ENCODE measurements at regions not wholly inside any gene's neighbourhood (a gene's known extent, or its start where the extent isn't known, plus 50 kb on each side); places are given as distances from the start of the nearest gene placed in this dataset.

GRCh38 chr20:60800185-60800584 is 451.9 kb upstream of the CDH4 start:
- H3K4me3 Mint-ChIP-seq (ENCODE audit: unreplicated experiment) = no peak overlapping the region
- no peaks in the 10 kb centered on the region for H3K36me3 Mint-ChIP-seq (ENCODE audit: insufficient read depth, unreplicated experiment)
- intact Hi-C loops (cut with micrococcal nuclease) = no loop called here
- ChIA-PET CTCF (no interaction called here), POLR2A (no interaction called here)
- no peaks in the 10 kb centered on the region for H3K9me3 Mint-ChIP-seq (ENCODE audit: unreplicated experiment)
- no peak overlapping the region for H3K27ac Mint-ChIP-seq (ENCODE audit: low read depth, unreplicated experiment)
- H3K4me1 Mint-ChIP-seq (ENCODE audit: insufficient read depth, unreplicated experiment) = no peaks in the 10 kb centered on the region
- BruUV-seq (replicated peaks) = no TSS peak
- H3K27me3 Mint-ChIP-seq (ENCODE audit: insufficient read depth, unreplicated experiment) = peaks cover 86% of the 10 kb centered on the region
- no peak for DNase-seq (ENCODE audit: unreplicated experiment)
- TF ChIP-seq CTCF (IDR thresholded peaks at IDR 0.05; ENCODE audit: unreplicated experiment) = no peak

GRCh38 chr20:60802676-60803075 is 449.4 kb upstream of the CDH4 start:
- BruUV-seq (replicated peaks) = no TSS peak
- ChIA-PET POLR2A (no interaction called here), CTCF (interaction anchor here (0.6 kb wide), 1 partner anchor 314 kb away, joined by 3 read pairs; no protein-coding TSS in a partner anchor)
- no peak for DNase-seq (ENCODE audit: unreplicated experiment)
- Mint-ChIP-seq H3K27me3 (ENCODE audit: insufficient read depth, unreplicated experiment) (peaks cover 77% of the 10 kb centered on the region), H3K36me3 (ENCODE audit: insufficient read depth, unreplicated experiment) (no peaks in the 10 kb centered on the region), H3K27ac (ENCODE audit: low read depth, unreplicated experiment) (no peak overlapping the region), H3K4me1 (ENCODE audit: insufficient read depth, unreplicated experiment) (no peaks in the 10 kb centered on the region), H3K4me3 (ENCODE audit: unreplicated experiment) (no peak overlapping the region), H3K9me3 (ENCODE audit: unreplicated experiment) (no peaks in the 10 kb centered on the region)
- TF ChIP-seq CTCF (IDR thresholded peaks at IDR 0.05; ENCODE audit: unreplicated experiment) = no peak
- intact Hi-C loops (cut with micrococcal nuclease) = no loop called here

- BruUV-seq (replicated peaks) = no TSS peak
- no peak for TF ChIP-seq CTCF (IDR thresholded peaks at IDR 0.05; ENCODE audit: unreplicated experiment)
- DNase-seq (ENCODE audit: unreplicated experiment) = no peak
- intact Hi-C loops (cut with micrococcal nuclease) = no loop called here
- no peak overlapping the region for H3K27ac Mint-ChIP-seq (ENCODE audit: low read depth, unreplicated experiment)
- no peaks in the 10 kb centered on the region for H3K36me3 Mint-ChIP-seq (ENCODE audit: insufficient read depth, unreplicated experiment)
- H3K27me3 Mint-ChIP-seq (ENCODE audit: insufficient read depth, unreplicated experiment) = peaks cover 70% of the 10 kb centered on the region
- no peaks in the 10 kb centered on the region for H3K9me3 Mint-ChIP-seq (ENCODE audit: unreplicated experiment)
- H3K4me1 Mint-ChIP-seq (ENCODE audit: insufficient read depth, unreplicated experiment) = no peaks in the 10 kb centered on the region
- ChIA-PET POLR2A (no interaction called here), CTCF (interaction anchor here (0.6 kb wide), 1 partner anchor 315 kb away, joined by 3 read pairs; no protein-coding TSS in a partner anchor)
- no peak overlapping the region for H3K4me3 Mint-ChIP-seq (ENCODE audit: unreplicated experiment)
Observed at GRCh38 chr20:60803335-60804055, 448.6 kb upstream of the CDH4 start.

- Mint-ChIP-seq H3K27me3 (ENCODE audit: insufficient read depth, unreplicated experiment) (peaks cover 70% of the 10 kb centered on the region), H3K36me3 (ENCODE audit: insufficient read depth, unreplicated experiment) (no peaks in the 10 kb centered on the region), H3K9me3 (ENCODE audit: unreplicated experiment) (no peaks in the 10 kb centered on the region), H3K4me1 (ENCODE audit: insufficient read depth, unreplicated experiment) (no peaks in the 10 kb centered on the region), H3K4me3 (ENCODE audit: unreplicated experiment) (no peak overlapping the region), H3K27ac (ENCODE audit: low read depth, unreplicated experiment) (no peak overlapping the region)
- CTCF ChIA-PET = interaction anchor here (0.6 kb wide), 1 partner anchor 502 kb away, joined by 3 read pairs; no protein-coding TSS in a partner anchor
- BruUV-seq (replicated peaks) = no TSS peak
- intact Hi-C loops (cut with micrococcal nuclease) = no loop called here
- no peak for DNase-seq (ENCODE audit: unreplicated experiment)
- POLR2A ChIA-PET = no interaction called here
- TF ChIP-seq CTCF (IDR thresholded peaks at IDR 0.05; ENCODE audit: unreplicated experiment) = no peak
Observed at GRCh38 chr20:60804240-60804917, 447.7 kb upstream of the CDH4 start.
